Ramos (cell line): ENCODE measurements at regions not wholly inside any gene's neighbourhood (a gene's known extent, or its start where the extent isn't known, plus 50 kb on each side); places are given as distances from the start of the nearest gene placed in this dataset.

Source experiments
- in situ Hi-C: fragments of 300-500 bp; cut with MboI; formaldehyde crosslinking; loops from one replicate; pipeline ENCODE4 v1.14.3; 2022; ENCODE audit warnings: low sequenced_read_pairs; ENCODE audit not compliant: unreplicated experiment

- in situ Hi-C loops = no loop called here
Measured at GRCh38 chr10:65325913-65326312, 1599.9 kb upstream of the LRRTM3 start.

- in situ Hi-C loops = no loop called here
Measured at GRCh38 chr10:65328486-65328885, 1597.3 kb upstream of the LRRTM3 start.

GRCh38 chr10:65335311-65335710 is 1590.5 kb upstream of the LRRTM3 start:
- in situ Hi-C loops = no loop called here

GRCh38 chr10:65340340-65340739 is 1585.5 kb upstream of the LRRTM3 start:
- in situ Hi-C loops = no loop called here

- in situ Hi-C loops = no loop called here
Measured at GRCh38 chr10:65341323-65341925, 1584.4 kb upstream of the LRRTM3 start.

GRCh38 chr10:65342245-65342644 is 1583.6 kb upstream of the LRRTM3 start:
- in situ Hi-C loops = no loop called here

GRCh38 chr10:65346466-65346865 is 1579.4 kb upstream of the LRRTM3 start:
- in situ Hi-C loops = no loop called here

GRCh38 chr10:65348637-65349036 is 1577.2 kb upstream of the LRRTM3 start:
- in situ Hi-C loops = no loop called here

- in situ Hi-C loops = no loop called here
Measured at GRCh38 chr10:65350611-65351010, 1575.2 kb upstream of the LRRTM3 start.

- in situ Hi-C loops = no loop called here
Measured at GRCh38 chr10:65355141-65355680, 1570.6 kb upstream of the LRRTM3 start.

- in situ Hi-C loops = no loop called here
Measured at GRCh38 chr10:65358565-65358964, 1567.3 kb upstream of the LRRTM3 start.

GRCh38 chr10:65360497-65360896 is 1565.3 kb upstream of the LRRTM3 start:
- in situ Hi-C loops = no loop called here

GRCh38 chr10:65365878-65366277 is 1560.0 kb upstream of the LRRTM3 start:
- in situ Hi-C loops = no loop called here

- in situ Hi-C loops = no loop called here
Measured at GRCh38 chr10:65367706-65368105, 1558.1 kb upstream of the LRRTM3 start.

- in situ Hi-C loops = no loop called here
Measured at GRCh38 chr10:65375528-65375927, 1550.3 kb upstream of the LRRTM3 start.

GRCh38 chr10:65377687-65378086 is 1548.1 kb upstream of the LRRTM3 start:
- in situ Hi-C loops = no loop called here

- in situ Hi-C loops = no loop called here
Measured at GRCh38 chr10:65394502-65395297, 1531.1 kb upstream of the LRRTM3 start.

GRCh38 chr10:65395631-65396030 is 1530.2 kb upstream of the LRRTM3 start:
- in situ Hi-C loops = no loop called here

GRCh38 chr10:65396997-65397396 is 1528.8 kb upstream of the LRRTM3 start:
- in situ Hi-C loops = no loop called here

- in situ Hi-C loops = no loop called here
Measured at GRCh38 chr10:65408401-65408800, 1517.4 kb upstream of the LRRTM3 start.

- in situ Hi-C loops = no loop called here
Measured at GRCh38 chr10:65413001-65413400, 1512.8 kb upstream of the LRRTM3 start.

GRCh38 chr10:65415318-65415717 is 1510.5 kb upstream of the LRRTM3 start:
- in situ Hi-C loops = no loop called here
